ENCODE measurements at regions not wholly inside any gene's neighbourhood (a gene's known extent, or its start where the extent isn't known, plus 50 kb on each side); places are given as distances from the start of the nearest gene placed in this dataset.

DNA sequence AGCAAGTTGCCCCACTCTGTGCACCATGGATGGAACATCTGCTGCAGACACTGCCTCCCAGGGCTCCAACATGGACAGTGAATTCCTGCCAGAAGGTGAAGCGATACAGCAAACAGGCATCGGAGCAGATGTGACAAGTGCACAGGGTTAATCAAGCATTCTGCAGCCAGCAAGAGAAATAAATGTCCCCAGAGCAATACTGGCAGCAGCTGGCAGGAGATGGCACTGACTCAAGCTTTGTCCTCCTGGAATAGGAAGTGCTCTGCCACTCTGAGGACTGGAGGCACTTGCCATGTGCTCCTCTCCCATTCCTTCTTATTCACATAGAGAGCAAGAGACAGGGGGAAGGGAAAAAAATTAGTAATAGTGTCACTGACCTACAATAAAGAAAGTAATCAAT is 402.7 kb upstream of the DAB1 start:
- no peak for TF ChIP-seq TAF1 (IDR thresholded peaks at IDR 0.05; ENCODE audit: low read depth)
- TF ChIP-seq RAD21 (IDR thresholded peaks at IDR 0.05; ENCODE audit: low read depth), result no peak
- TF ChIP-seq FOXM1 (IDR thresholded peaks at IDR 0.05; ENCODE audit: borderline replicate concordance, low read depth), result no peak
- no peak for TF ChIP-seq REST (IDR thresholded peaks at IDR 0.05; ENCODE audit: low read depth)
- no peak for TF ChIP-seq MAX (IDR thresholded peaks at IDR 0.05)
- TF ChIP-seq EGR1 (IDR thresholded peaks at IDR 0.05), result no peak
- no peak for TF ChIP-seq EP300 (IDR thresholded peaks at IDR 0.05; ENCODE audit: borderline replicate concordance)

Data from Ishikawa (cell line).